Fibroblast of gingiva (primary cell): ENCODE measurements at regions not wholly inside any gene's neighbourhood (a gene's known extent, or its start where the extent isn't known, plus 50 kb on each side); places are given as distances from the start of the nearest gene placed in this dataset.
A peak's percentile ranks its signal among the peaks of the same experiment; 100 is the strongest.

Experiments used
- DNase-seq: peaks from one replicate; pipeline ENCODE4 v3.0.0-alpha.2; 2011; ENCODE audit warnings: low read depth

DNA sequence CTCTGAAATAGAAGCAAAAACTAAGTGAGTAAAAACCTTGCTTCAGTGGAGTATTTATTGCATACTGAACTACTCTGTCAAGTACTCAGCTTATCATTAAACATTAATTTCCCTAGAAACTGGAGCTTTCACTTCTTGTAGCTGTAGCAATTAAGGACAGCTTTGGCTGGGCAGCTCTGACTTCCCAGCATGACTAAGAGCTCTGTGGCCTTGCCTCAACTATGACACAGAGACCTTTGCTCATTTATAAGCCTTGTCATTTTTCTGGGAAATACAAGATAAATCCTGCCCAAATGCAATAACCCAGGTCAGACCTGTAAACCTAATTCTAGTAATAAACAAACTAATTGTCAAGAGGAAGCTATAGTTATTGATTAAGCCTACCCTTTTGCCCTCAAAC, 65.4 kb upstream of the STK32A start:
- DNase-seq: peak; percentile 21

DNA sequence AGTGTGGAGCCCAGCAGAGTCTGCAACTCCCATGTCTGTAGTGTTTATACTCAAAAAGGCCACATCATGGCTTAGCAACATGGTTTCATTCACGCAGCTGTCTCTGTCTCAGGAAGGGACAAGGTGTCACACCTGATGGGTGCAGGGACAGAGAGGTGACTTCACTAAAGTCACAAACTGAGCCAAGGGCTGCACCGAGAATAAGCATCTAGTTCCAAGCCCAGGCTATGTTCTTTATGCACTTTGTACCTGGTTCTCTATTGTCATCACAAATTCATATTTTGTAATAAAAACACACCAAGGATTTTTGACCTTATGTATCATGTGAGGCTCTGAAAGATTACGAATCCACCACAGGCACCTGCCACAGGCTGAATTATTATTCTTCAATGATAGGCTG, 64.9 kb upstream of the STK32A start:
- DNase-seq: no peak

DNA sequence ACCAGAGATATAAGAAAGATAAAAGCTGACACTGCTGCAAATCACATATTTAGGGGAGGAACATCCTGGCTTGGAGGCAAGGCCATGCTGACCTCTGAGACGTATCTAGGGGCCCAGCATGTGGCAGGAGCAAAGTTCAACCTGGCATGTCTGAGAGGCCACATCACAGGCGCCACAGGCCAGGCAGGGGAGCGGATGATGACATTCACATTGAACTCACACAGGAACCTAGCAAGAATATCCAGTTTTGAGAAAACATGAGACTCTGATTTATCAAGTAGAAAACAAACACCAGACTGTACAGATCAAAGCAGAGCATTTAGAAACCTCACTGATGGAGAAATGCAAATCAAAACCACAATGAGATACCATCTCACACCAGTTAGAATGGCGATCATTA, 64.2 kb upstream of the STK32A start:
- DNase-seq: no peak

- DNase-seq: no peak
Observed at GRCh38 chr5:147174671-147175265, 60.1 kb upstream of the STK32A start.

DNA sequence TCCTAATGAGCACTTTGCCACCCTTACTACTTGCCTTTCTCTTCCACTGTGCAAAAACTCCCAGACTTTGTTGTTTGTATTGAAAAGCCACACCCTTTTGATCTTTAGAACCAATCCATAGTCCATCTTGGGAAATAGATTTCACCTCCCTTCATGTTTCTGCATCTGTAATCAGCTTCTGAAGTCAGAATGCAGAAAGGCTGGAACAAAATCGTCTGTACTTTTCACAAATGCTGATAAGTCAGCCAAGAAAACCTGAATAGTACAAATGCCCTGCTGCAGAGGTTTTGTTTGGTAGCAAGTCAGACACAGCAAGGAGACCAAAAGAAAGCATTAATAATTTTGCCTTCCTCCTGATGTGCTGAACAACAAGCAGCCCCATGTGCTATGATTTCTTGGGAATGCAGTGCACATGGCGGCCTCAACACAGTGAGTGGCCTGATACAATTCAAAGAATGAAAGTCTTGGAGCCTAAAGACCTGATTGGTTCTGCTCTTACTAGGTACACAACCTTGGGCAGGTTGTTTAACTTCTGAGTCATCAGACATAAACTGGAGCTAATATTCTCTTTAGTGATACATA, 59.2 kb upstream of the STK32A start:
- no peak for DNase-seq

- no peak for DNase-seq
Observed at GRCh38 chr5:147176422-147176821, 58.4 kb upstream of the STK32A start.

GRCh38 chr5:147177125-147177840, 57.5 kb upstream of the STK32A start:
- peak; percentile 13 for DNase-seq

DNA sequence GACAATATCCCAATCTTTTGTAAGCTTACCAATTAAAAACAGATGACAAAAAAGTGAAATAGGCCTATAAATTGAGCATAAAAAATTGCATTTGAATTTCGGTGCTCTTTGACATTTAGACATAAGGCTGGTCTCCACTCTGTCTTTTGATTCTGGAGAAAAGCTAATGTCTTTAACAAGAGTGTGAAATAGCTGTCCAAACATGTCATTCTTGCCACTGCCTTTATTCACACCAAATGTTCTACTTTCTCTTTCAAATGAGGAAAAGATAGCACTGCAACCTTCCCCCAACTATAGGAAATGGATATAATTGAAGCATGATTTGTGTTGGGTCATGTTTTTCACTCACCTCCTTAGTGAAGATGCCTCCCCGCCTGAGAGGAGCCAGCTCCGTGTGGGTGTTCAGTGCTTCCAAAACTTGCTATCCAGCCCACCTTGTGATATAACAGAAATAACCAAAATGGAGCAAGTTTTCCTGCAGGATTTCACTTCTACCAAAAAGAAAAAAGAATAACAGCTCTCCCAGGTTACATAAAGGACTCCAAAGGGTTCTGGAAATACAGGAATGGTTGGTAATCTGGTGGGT, 55.2 kb upstream of the STK32A start:
- DNase-seq: peak; percentile 10

- DNase-seq: no peak
Observed at GRCh38 chr5:147180751-147181150, 54.1 kb upstream of the STK32A start.
